ENCODE measurements at regions not wholly inside any gene's neighbourhood (a gene's known extent, or its start where the extent isn't known, plus 50 kb on each side); places are given as distances from the start of the nearest gene placed in this dataset.
"Not testable (repeated sequence)": the region's sequence is repeated elsewhere in the genome, so short reads cannot be mapped to it uniquely, and the experiment has no call there.

- DNase-seq (ENCODE audit: extremely low spot score, insufficient read length, low read depth), result no peak
Observed at GRCh38 chr11:8768625-8769333, 86.2 kb downstream of the RPL27A start.

GRCh38 chr11:8772571-8773519, 90.3 kb downstream of the RPL27A start:
- DNase-seq (ENCODE audit: extremely low spot score, insufficient read length, low read depth) (no peak), FAIRE-seq (no peak)

More at GRCh38 chr11:8768625-8769333, 86.2 kb downstream of the RPL27A start:
- FAIRE-seq, result no peak

- FAIRE-seq (no peak), DNase-seq (ENCODE audit: extremely low spot score, insufficient read length, low read depth) (no peak)
Observed at GRCh38 chr11:8773916-8774539, 91.4 kb downstream of the RPL27A start.

GRCh38 chr11:8774916-8775315, 92.3 kb downstream of the RPL27A start:
- not testable (repeated sequence) for DNase-seq (ENCODE audit: extremely low spot score, insufficient read length, low read depth); FAIRE-seq

- DNase-seq (ENCODE audit: extremely low spot score, insufficient read length, low read depth) (no peak), FAIRE-seq (no peak)
Observed at GRCh38 chr11:8775332-8775731, 92.7 kb downstream of the RPL27A start.

- FAIRE-seq, result no peak
Observed at GRCh38 chr11:8775734-8776133, 93.1 kb downstream of the RPL27A start.

GRCh38 chr11:8776209-8776608, 93.6 kb downstream of the RPL27A start:
- FAIRE-seq, result no peak
- no peak for DNase-seq (ENCODE audit: extremely low spot score, insufficient read length, low read depth)

More at GRCh38 chr11:8775734-8776133, 93.1 kb downstream of the RPL27A start:
- no peak for DNase-seq (ENCODE audit: extremely low spot score, insufficient read length, low read depth)

- no peak for FAIRE-seq
- no peak for DNase-seq (ENCODE audit: extremely low spot score, insufficient read length, low read depth)
Observed at GRCh38 chr11:8777907-8778767, 95.5 kb downstream of the RPL27A start.

GRCh38 chr11:8779107-8779506, 96.5 kb downstream of the RPL27A start:
- DNase-seq (ENCODE audit: extremely low spot score, insufficient read length, low read depth), result no peak
- FAIRE-seq, result no peak

GRCh38 chr11:8779732-8780131, 97.1 kb downstream of the RPL27A start:
- DNase-seq (ENCODE audit: extremely low spot score, insufficient read length, low read depth) (no peak), FAIRE-seq (no peak)

GRCh38 chr11:8784954-8785353, 102.4 kb downstream of the RPL27A start:
- FAIRE-seq, result no peak
- DNase-seq (ENCODE audit: extremely low spot score, insufficient read length, low read depth), result no peak

GRCh38 chr11:8785457-8785856, 102.9 kb downstream of the RPL27A start:
- DNase-seq (ENCODE audit: extremely low spot score, insufficient read length, low read depth) (no peak), FAIRE-seq (no peak)

- DNase-seq (ENCODE audit: extremely low spot score, insufficient read length, low read depth) (no peak), FAIRE-seq (no peak)
Observed at GRCh38 chr11:8785998-8786397, 103.4 kb downstream of the RPL27A start.

GRCh38 chr11:8786933-8787332, 104.3 kb downstream of the RPL27A start:
- FAIRE-seq (no peak), DNase-seq (ENCODE audit: extremely low spot score, insufficient read length, low read depth) (no peak)

GRCh38 chr11:8787372-8787771, 104.8 kb downstream of the RPL27A start:
- FAIRE-seq, result no peak

GRCh38 chr11:8788616-8789015, 106.0 kb downstream of the RPL27A start:
- DNase-seq (ENCODE audit: extremely low spot score, insufficient read length, low read depth) (no peak), FAIRE-seq (no peak)

More at GRCh38 chr11:8787372-8787771, 104.8 kb downstream of the RPL27A start:
- no peak for DNase-seq (ENCODE audit: extremely low spot score, insufficient read length, low read depth)

GRCh38 chr11:8789864-8790263, 107.3 kb downstream of the RPL27A start:
- DNase-seq (ENCODE audit: extremely low spot score, insufficient read length, low read depth) (no peak), FAIRE-seq (no peak)

- FAIRE-seq (no peak), DNase-seq (ENCODE audit: extremely low spot score, insufficient read length, low read depth) (no peak)
Observed at GRCh38 chr11:8790968-8791367, 108.4 kb downstream of the RPL27A start.

GRCh38 chr11:8792710-8793109, 110.1 kb downstream of the RPL27A start:
- DNase-seq (ENCODE audit: extremely low spot score, insufficient read length, low read depth) (no peak), FAIRE-seq (no peak)

Data from GM18507 (cell line).